ENCODE measurements at regions not wholly inside any gene's neighbourhood (a gene's known extent, or its start where the extent isn't known, plus 50 kb on each side); places are given as distances from the start of the nearest gene placed in this dataset.

- no peak overlapping the region for H3K4me2 ChIP-seq (ENCODE audit: low read length)
- H3K79me2 ChIP-seq, result no peaks in the 10 kb centered on the region
- H3K27ac ChIP-seq, result no peak overlapping the region
- TF ChIP-seq CTCF (IDR thresholded peaks at IDR 0.05), result no peak
- no peaks in the 10 kb centered on the region for H3K9me3 ChIP-seq (ENCODE audit: control insufficient read depth, low read length)
- no peak overlapping the region for H3K4me3 ChIP-seq (ENCODE audit: low read depth, low read length)
- no peak overlapping the region for H2AFZ ChIP-seq
- no peaks in the 10 kb centered on the region for H3K4me1 ChIP-seq
- H3K27me3 ChIP-seq (ENCODE audit: control insufficient read depth, insufficient read depth, low read length), result no peaks in the 10 kb centered on the region
- H3K36me3 ChIP-seq (ENCODE audit: control insufficient read depth, insufficient read depth, low read length), result no peaks in the 10 kb centered on the region
- no peak overlapping the region for H3K9ac ChIP-seq
These were observed 105.5 kb downstream of the KPNA2 start for GRCh38 chr17:68141050-68141449.

GRCh38 chr17:68142595-68142994 is 105.2 kb upstream of the AMZ2 start:
- no peaks in the 10 kb centered on the region for H3K27me3 ChIP-seq (ENCODE audit: control insufficient read depth, insufficient read depth, low read length)
- no peak overlapping the region for H3K4me3 ChIP-seq (ENCODE audit: low read depth, low read length)
- H3K4me1 ChIP-seq, result no peaks in the 10 kb centered on the region
- no peak for TF ChIP-seq CTCF (IDR thresholded peaks at IDR 0.05)
- H3K9ac ChIP-seq, result no peak overlapping the region
- H3K9me3 ChIP-seq (ENCODE audit: control insufficient read depth, low read length), result no peaks in the 10 kb centered on the region
- H2AFZ ChIP-seq, result no peak overlapping the region
- no peak overlapping the region for H3K4me2 ChIP-seq (ENCODE audit: low read length)
- no peaks in the 10 kb centered on the region for H3K79me2 ChIP-seq
- no peaks in the 10 kb centered on the region for H3K36me3 ChIP-seq (ENCODE audit: control insufficient read depth, insufficient read depth, low read length)
- no peak overlapping the region for H3K27ac ChIP-seq

- TF ChIP-seq CTCF (IDR thresholded peaks at IDR 0.05), result no peak
- no peaks in the 10 kb centered on the region for H3K36me3 ChIP-seq (ENCODE audit: control insufficient read depth, insufficient read depth, low read length)
- H3K4me1 ChIP-seq, result no peaks in the 10 kb centered on the region
- H3K9me3 ChIP-seq (ENCODE audit: control insufficient read depth, low read length), result no peaks in the 10 kb centered on the region
- H3K27me3 ChIP-seq (ENCODE audit: control insufficient read depth, insufficient read depth, low read length), result no peaks in the 10 kb centered on the region
- no peak overlapping the region for H3K4me3 ChIP-seq (ENCODE audit: low read depth, low read length)
- H2AFZ ChIP-seq, result no peak overlapping the region
- no peak overlapping the region for H3K27ac ChIP-seq
- no peaks in the 10 kb centered on the region for H3K79me2 ChIP-seq
- H3K4me2 ChIP-seq (ENCODE audit: low read length), result no peak overlapping the region
- no peak overlapping the region for H3K9ac ChIP-seq
These were observed 104.4 kb upstream of the AMZ2 start for GRCh38 chr17:68143425-68143824.

- Histone ChIP-seq H3K27ac (no peak overlapping the region), H3K4me1 (no peaks in the 10 kb centered on the region), H3K4me2 (ENCODE audit: low read length) (no peak overlapping the region), H3K27me3 (ENCODE audit: control insufficient read depth, insufficient read depth, low read length) (no peaks in the 10 kb centered on the region), H2AFZ (no peak overlapping the region), H3K36me3 (ENCODE audit: control insufficient read depth, insufficient read depth, low read length) (no peaks in the 10 kb centered on the region), H3K9me3 (ENCODE audit: control insufficient read depth, low read length) (no peaks in the 10 kb centered on the region), H3K9ac (no peak overlapping the region), H3K4me3 (ENCODE audit: low read depth, low read length) (no peak overlapping the region), H3K79me2 (no peaks in the 10 kb centered on the region)
- no peak for TF ChIP-seq CTCF (IDR thresholded peaks at IDR 0.05)
These were observed 102.8 kb upstream of the AMZ2 start for GRCh38 chr17:68145088-68145487.

- Histone ChIP-seq H3K79me2 (peaks cover 2% of the 10 kb centered on the region), H3K27me3 (ENCODE audit: control insufficient read depth, insufficient read depth, low read length) (no peaks in the 10 kb centered on the region), H3K36me3 (ENCODE audit: control insufficient read depth, insufficient read depth, low read length) (no peaks in the 10 kb centered on the region), H3K4me2 (ENCODE audit: low read length) (no peak overlapping the region), H3K27ac (no peak overlapping the region), H3K4me3 (ENCODE audit: low read depth, low read length) (no peak overlapping the region), H2AFZ (no peak overlapping the region), H3K4me1 (no peaks in the 10 kb centered on the region), H3K9ac (no peak overlapping the region), H3K9me3 (ENCODE audit: control insufficient read depth, low read length) (no peaks in the 10 kb centered on the region)
- no peak for TF ChIP-seq CTCF (IDR thresholded peaks at IDR 0.05)
These were observed 98.9 kb upstream of the AMZ2 start for GRCh38 chr17:68148936-68149335.
